GM10266 (cell line): ENCODE measurements at regions not wholly inside any gene's neighbourhood (a gene's known extent, or its start where the extent isn't known, plus 50 kb on each side); places are given as distances from the start of the nearest gene placed in this dataset.

Experiments used
- DNase-seq: peaks from one replicate; pipeline ENCODE4 v3.0.0; 2012; ENCODE audit errors: extremely low spot score
- CTCF ChIP-seq: IDR thresholded peaks from 2 replicates; pipeline ENCODE4 v1.5.1; 2012; ENCODE audit warnings: mild to moderate bottlenecking, low read depth; ENCODE audit not compliant: control insufficient read depth, insufficient read depth; ENCODE audit errors: missing control alignments

- TF ChIP-seq CTCF: no peak
- no peak for DNase-seq
Observed at GRCh38 chr18:70382992-70383717, 94.3 kb downstream of the SOCS6 start.

GRCh38 chr18:70382017-70382416 lies 93.2 kb downstream of the SOCS6 start:
- DNase-seq: no peak
- TF ChIP-seq CTCF: no peak

- no peak for DNase-seq
- no peak for TF ChIP-seq CTCF
Observed at GRCh38 chr18:70380915-70381896, 92.4 kb downstream of the SOCS6 start.
